Gastrocnemius medialis (tissue), 4 donors: ENCODE measurements at regions not wholly inside any gene's neighbourhood (a gene's known extent, or its start where the extent isn't known, plus 50 kb on each side); places are given as distances from the start of the nearest gene placed in this dataset.

ENCODE experiments used
- POLR2A ChIP-seq, 2 donors: fragments of 450-650 bp; IDR thresholded peaks; one replicate each; pipeline ENCODE4 v1.6.1; 2017; ENCODE audit warnings: antibody characterized with exemption in 2 of 2, mild to moderate bottlenecking in 2 of 2, moderate library complexity in 2 of 2
- TF ChIP-seq, protein P1 (sequence below), 5 experiments: fragments of 450-650 bp in 3 of 5; fragments of 200-600 bp in 2 of 5; sonication (generic) in 2 of 5; IDR thresholded peaks in 4 of 5; conservative IDR thresholded peaks in 1 of 5; 1 replicate in 4 of 5; 2 replicates in 1 of 5; pipeline ENCODE4 v1.5.1; 2016 to 2019; ENCODE audit warnings: antibody characterized with exemption in 5 of 5, mild to moderate bottlenecking in 3 of 5, moderate library complexity in 3 of 5

DNA sequence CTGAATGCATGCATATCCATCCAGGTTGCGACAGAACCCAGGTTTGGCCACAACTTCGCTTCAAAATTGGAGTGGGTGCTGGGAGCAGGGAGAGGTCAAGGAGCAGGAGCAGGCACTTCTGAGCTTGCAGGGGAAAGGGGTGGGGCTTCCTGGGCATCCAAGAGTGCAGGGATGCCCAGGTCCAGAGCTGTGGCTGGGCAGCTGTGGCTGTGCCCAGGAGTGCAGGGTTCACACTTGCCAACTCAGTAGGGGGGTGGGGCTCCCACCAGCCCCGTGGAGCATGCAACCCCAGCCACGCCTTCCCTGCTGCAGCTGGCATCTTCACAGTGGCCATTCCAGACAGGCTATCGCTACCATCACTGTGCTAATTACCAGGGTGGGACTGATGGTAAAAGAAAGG, 115.3 kb upstream of the MTNR1B start:
- no peak for TF ChIP-seq POLR2A (IDR thresholded peaks at IDR 0.05)
- TF ChIP-seq, protein P1, sequence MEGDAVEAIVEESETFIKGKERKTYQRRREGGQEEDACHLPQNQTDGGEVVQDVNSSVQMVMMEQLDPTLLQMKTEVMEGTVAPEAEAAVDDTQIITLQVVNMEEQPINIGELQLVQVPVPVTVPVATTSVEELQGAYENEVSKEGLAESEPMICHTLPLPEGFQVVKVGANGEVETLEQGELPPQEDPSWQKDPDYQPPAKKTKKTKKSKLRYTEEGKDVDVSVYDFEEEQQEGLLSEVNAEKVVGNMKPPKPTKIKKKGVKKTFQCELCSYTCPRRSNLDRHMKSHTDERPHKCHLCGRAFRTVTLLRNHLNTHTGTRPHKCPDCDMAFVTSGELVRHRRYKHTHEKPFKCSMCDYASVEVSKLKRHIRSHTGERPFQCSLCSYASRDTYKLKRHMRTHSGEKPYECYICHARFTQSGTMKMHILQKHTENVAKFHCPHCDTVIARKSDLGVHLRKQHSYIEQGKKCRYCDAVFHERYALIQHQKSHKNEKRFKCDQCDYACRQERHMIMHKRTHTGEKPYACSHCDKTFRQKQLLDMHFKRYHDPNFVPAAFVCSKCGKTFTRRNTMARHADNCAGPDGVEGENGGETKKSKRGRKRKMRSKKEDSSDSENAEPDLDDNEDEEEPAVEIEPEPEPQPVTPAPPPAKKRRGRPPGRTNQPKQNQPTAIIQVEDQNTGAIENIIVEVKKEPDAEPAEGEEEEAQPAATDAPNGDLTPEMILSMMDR (IDR thresholded peaks at IDR 0.05 in 4 of 5, conservative IDR thresholded peaks at IDR 0.05 in 1 of 5) = no peak
